ENCODE measurements at regions not wholly inside any gene's neighbourhood (a gene's known extent, or its start where the extent isn't known, plus 50 kb on each side); places are given as distances from the start of the nearest gene placed in this dataset.

- no peak overlapping the region for H2BK12ac ChIP-seq (ENCODE audit: insufficient read length, low read depth, low read length)
- no CpG with 5 or more reads among the region's 1 CpG for WGBS (ENCODE audit: extremely low coverage, insufficient read length, low lambda C conversion rate)
- H2BK20ac ChIP-seq (ENCODE audit: low read depth, low read length, poor library complexity, severe bottlenecking): no peak overlapping the region
- no peak for TF ChIP-seq CTCF (conservative IDR thresholded peaks at IDR 0.05)
- no peaks in the 10 kb centered on the region for H3K27me3 Mint-ChIP-seq (ENCODE audit: low read depth)
- DNase-seq: no peak
- H3K4me1 ChIP-seq (ENCODE audit: insufficient read depth, low read length): no peaks in the 10 kb centered on the region
- H2AK5ac ChIP-seq (ENCODE audit: insufficient read length, low read length): no peak overlapping the region
- no peak overlapping the region for H3K23ac ChIP-seq (ENCODE audit: insufficient read length, low read depth, low read length)
- H4K20me1 ChIP-seq (ENCODE audit: control insufficient read depth, insufficient read depth, insufficient read length): no peaks in the 10 kb centered on the region
- H3K4me1 Mint-ChIP-seq: peaks cover 3% of the 10 kb centered on the region in 2 experiments; a peak in 3 of 4 replicates
- no peak overlapping the region for H4K5ac ChIP-seq (ENCODE audit: insufficient read length, low read depth, low read length)
- no peak overlapping the region for H2BK5ac ChIP-seq (ENCODE audit: insufficient read length, low read length)
- no peak overlapping the region for H2BK15ac ChIP-seq (ENCODE audit: low read depth, low read length)
- no peak overlapping the region for H4K8ac ChIP-seq (replicated peaks; ENCODE audit: insufficient read length, low read depth, low read length)
- no peak overlapping the region for H2BK120ac ChIP-seq (ENCODE audit: low read depth, low read length, poor library complexity, severe bottlenecking)
- H3K4ac ChIP-seq (ENCODE audit: low read depth, low read length): no peak overlapping the region
- H3K27ac Mint-ChIP-seq: no peak overlapping the region
- H3K27ac ChIP-seq (ENCODE audit: insufficient read length, low read depth, low read length): no peak overlapping the region
- peaks cover 0 to 1% of the 10 kb centered on the region in 2 experiments; a peak in 1 of 5 replicates for H3K9me3 Mint-ChIP-seq
- H3K79me1 ChIP-seq (ENCODE audit: insufficient read depth, low read depth, low read length, poor library complexity, severe bottlenecking): no peaks in the 10 kb centered on the region
- H2AFZ ChIP-seq (ENCODE audit: low read length): no peak overlapping the region
- no peaks in the 10 kb centered on the region for H3K27me3 ChIP-seq (ENCODE audit: insufficient read depth, low read length)
- no peak overlapping the region for H3K14ac ChIP-seq (ENCODE audit: insufficient read depth, low read length)
- no peaks in the 10 kb centered on the region for H3K9me3 ChIP-seq (ENCODE audit: control insufficient read depth, low read depth, low read length)
- no peak overlapping the region for H3K9ac ChIP-seq (ENCODE audit: extremely low read depth, insufficient read length, low read length)
- no peak overlapping the region for H4K91ac ChIP-seq (ENCODE audit: insufficient read length, low read depth, low read length)
- H3K4me3 Mint-ChIP-seq: no peak overlapping the region
- H3K23me2 ChIP-seq (ENCODE audit: insufficient read length, low read depth, low read length, poor library complexity, severe bottlenecking): no peaks in the 10 kb centered on the region
- no peak overlapping the region for H3K56ac ChIP-seq (ENCODE audit: insufficient read length, low read depth, low read length)
- no peak overlapping the region for H3K4me2 ChIP-seq (ENCODE audit: insufficient read depth, insufficient read length, low read length)
- no peak overlapping the region for H3T11ph ChIP-seq (ENCODE audit: low read length)
- no peak overlapping the region for H3K18ac ChIP-seq (ENCODE audit: insufficient read length, low read depth, low read length)
- no peaks in the 10 kb centered on the region for H3K79me2 ChIP-seq (ENCODE audit: insufficient read depth, low read length)
- peaks cover 0 to 2% (median 0%) of the 10 kb centered on the region in 3 experiments; a peak in 1 of 7 replicates for H3K36me3 Mint-ChIP-seq (ENCODE audit: insufficient read depth in 1 of 3, low read depth in 3 of 3)
Measured at GRCh38 chr17:13398091-13398490, 203.6 kb downstream of the HS3ST3A1 start.

Data from H9 (cell line).